ENCODE measurements at regions not wholly inside any gene's neighbourhood (a gene's known extent, or its start where the extent isn't known, plus 50 kb on each side); places are given as distances from the start of the nearest gene placed in this dataset.

DNA sequence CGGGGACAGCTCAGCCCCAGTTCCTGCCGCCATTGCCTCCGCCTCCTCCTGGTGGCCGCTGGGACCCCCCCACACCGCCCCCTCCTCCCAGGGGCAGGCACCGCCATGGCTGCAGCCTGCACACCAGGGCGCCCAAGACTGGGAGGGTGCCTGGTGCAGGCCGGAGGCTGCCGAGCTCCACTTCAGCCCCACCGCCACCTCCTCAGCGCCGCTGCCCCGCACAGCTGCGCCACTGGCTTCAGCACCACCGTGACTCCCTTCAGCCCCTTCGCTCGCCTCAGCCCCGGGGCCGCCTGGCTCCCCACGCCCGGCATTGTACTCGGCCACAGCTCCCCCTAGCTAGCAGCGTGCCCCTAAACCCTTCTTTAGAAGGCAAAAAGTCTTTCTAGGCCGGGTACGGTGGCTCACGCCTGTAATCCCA, 131.1 kb downstream of the CRYBB2 start:
- Histone ChIP-seq H3K4me1 (ENCODE audit: control insufficient read depth, insufficient read depth, low read length) (no peaks in the 10 kb centered on the region), H3K9me3 (ENCODE audit: control insufficient read depth, low read depth, low read length) (peaks cover 6% of the 10 kb centered on the region), H3K27ac (ENCODE audit: low read length) (no peak overlapping the region), H3K27me3 (ENCODE audit: control insufficient read depth, insufficient read depth, low read length) (no peaks in the 10 kb centered on the region), H3K36me3 (ENCODE audit: control insufficient read depth, insufficient read depth, low read length) (peaks cover 32% of the 10 kb centered on the region), H3K4me3 (ENCODE audit: low read length) (no peak overlapping the region)
- no peak for DNase-seq
- 93% methylated on average over 7 of the region's 26 CpGs for WGBS (ENCODE audit: insufficient coverage, low lambda C conversion rate)

DNA sequence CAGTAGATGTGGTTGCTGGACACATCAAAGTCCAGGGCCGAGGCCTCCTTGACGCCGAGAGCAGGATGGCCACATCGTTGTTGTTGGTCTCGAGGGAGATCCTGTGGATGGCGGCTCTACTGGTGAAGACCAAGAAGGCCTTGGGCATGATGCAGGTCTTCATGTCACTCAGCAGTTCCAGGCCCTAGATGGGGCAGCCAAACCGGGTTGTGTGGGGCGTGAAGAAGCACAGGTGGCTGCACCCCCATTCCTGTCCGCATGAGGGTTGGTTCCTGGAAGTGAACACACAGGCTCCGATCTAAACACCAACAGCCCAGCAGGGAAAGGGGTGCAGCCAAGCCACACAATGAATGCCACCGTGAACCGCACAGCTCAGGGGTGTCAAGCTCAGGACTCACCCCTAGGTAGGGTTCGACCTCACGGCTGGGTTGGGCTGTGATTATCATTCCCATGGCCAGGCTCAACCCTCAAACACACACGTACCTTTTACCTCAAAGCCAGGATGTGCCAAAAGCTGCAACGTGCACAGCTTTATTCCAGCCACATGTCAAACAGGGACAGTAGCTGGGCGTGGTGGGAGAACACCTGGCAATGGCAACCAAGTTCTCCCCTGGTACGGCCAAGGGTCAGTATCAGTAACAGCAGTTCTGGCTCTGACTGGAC, 132.3 kb downstream of the CRYBB2 start:
- no peak for DNase-seq
- H3K27me3 ChIP-seq (ENCODE audit: control insufficient read depth, insufficient read depth, low read length): no peaks in the 10 kb centered on the region

DNA sequence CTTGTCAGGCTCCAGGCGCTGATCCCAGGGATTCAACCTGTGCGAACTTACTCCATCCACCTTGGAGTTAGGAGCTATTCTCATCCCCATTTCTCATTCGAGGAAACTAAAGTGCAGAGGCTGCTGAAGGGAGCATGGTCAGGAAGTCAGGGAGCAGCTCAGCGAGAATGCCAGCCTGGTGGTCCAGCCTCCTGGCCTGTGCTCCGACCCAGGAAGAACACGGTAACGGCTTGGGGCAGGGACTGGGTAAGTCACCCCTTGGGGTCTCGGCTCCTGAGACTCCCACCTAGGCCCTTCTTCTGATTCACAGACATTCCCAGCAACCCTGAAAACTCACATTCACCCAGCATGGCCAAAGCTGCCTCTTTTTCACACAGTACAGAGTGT, 132.8 kb downstream of the CRYBB2 start:
- no peak overlapping the region for H3K4me3 ChIP-seq (ENCODE audit: low read length)
- DNase-seq: no peak
- WGBS (ENCODE audit: insufficient coverage, low lambda C conversion rate): no CpG with 5 or more reads among the region's 8 CpGs
- H3K27ac ChIP-seq (ENCODE audit: low read length): no peak overlapping the region
- peaks cover 40% of the 10 kb centered on the region for H3K36me3 ChIP-seq (ENCODE audit: control insufficient read depth, insufficient read depth, low read length)
- H3K4me1 ChIP-seq (ENCODE audit: control insufficient read depth, insufficient read depth, low read length): no peaks in the 10 kb centered on the region
- H3K9me3 ChIP-seq (ENCODE audit: control insufficient read depth, low read depth, low read length): no peaks in the 10 kb centered on the region
- no peaks in the 10 kb centered on the region for H3K27me3 ChIP-seq (ENCODE audit: control insufficient read depth, insufficient read depth, low read length)

More for the DNA sequence above, 132.3 kb downstream of the CRYBB2 start:
- no CpG with 5 or more reads among the region's 18 CpGs for WGBS (ENCODE audit: insufficient coverage, low lambda C conversion rate)
- H3K9me3 ChIP-seq (ENCODE audit: control insufficient read depth, low read depth, low read length): peaks cover 5% of the 10 kb centered on the region
- H3K27ac ChIP-seq (ENCODE audit: low read length): no peak overlapping the region
- H3K4me3 ChIP-seq (ENCODE audit: low read length): no peak overlapping the region
- H3K4me1 ChIP-seq (ENCODE audit: control insufficient read depth, insufficient read depth, low read length): no peaks in the 10 kb centered on the region
- peaks cover 35% of the 10 kb centered on the region for H3K36me3 ChIP-seq (ENCODE audit: control insufficient read depth, insufficient read depth, low read length)

DNA sequence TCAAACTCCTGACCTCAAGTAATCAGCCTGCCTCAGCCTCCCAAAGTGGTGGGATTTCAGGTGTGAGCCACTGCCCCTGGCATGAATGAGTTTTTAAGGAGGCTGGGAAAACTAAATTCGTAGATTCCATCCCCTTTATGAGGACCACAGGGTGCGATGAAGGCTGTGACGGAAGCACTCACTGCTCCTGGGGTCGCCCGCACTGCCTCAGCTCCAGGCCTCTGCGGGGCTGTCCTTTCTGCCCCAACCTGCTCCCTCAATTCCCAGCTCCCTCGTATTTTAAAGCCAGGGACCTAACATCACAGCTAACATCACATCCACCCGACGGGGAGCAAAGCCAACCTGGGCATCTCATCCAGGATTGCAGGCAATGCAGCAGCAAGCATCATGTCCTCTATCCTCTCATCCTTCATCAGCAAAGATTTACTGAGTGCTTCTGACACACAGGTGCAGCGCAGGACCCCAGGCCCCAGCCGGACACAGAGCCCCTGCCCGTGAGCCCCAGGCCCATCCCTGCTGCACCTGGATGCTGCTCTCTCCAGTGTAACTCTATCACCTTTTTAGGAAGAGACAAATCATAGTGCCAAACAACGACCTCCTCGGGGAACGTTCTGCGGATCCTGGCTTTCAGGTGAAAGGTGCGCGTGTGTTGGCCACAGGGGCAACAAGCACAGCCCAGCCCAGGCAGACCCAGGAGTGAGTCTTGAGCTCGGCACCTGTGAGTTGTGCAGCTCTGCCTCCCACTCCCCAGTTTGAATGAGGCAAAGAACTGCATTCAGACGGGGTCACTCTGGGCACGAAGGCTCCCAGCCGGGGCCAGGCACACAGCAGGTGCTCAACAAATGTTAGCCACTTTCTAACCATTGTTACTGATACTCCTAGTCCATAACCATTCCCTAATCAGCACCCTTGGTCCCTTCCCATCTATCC, 134.3 kb downstream of the CRYBB2 start:
- WGBS (ENCODE audit: insufficient coverage, low lambda C conversion rate): no CpG with 5 or more reads among the region's 22 CpGs
- no peaks in the 10 kb centered on the region for H3K9me3 ChIP-seq (ENCODE audit: control insufficient read depth, low read depth, low read length)
- H3K27me3 ChIP-seq (ENCODE audit: control insufficient read depth, insufficient read depth, low read length): no peaks in the 10 kb centered on the region
- H3K4me1 ChIP-seq (ENCODE audit: control insufficient read depth, insufficient read depth, low read length): no peaks in the 10 kb centered on the region
- no peak overlapping the region for H3K4me3 ChIP-seq (ENCODE audit: low read length)
- DNase-seq: no peak
- no peak overlapping the region for H3K27ac ChIP-seq (ENCODE audit: low read length)
- peaks cover 47% of the 10 kb centered on the region for H3K36me3 ChIP-seq (ENCODE audit: control insufficient read depth, insufficient read depth, low read length)

DNA sequence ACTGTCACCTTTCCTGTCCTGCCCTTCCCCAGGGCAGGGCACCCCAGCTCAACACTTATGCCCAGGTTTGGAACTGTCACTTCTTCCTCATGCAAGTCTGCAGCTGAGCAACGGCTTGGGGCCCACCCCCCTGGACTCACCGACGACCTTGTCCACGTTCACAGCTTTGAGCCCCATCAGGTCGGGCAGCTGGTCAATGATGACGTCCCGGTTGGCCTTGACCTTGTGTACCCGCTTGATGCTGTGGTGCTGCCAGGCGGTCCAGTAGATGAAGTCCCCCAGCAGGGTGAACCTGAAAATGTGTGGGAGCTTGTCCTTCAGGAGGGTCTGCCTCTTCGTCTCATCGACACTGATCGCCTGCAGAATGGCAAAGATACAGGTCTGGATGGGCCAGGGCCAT, 135.0 kb downstream of the CRYBB2 start:
- DNase-seq: no peak
- Histone ChIP-seq H3K36me3 (ENCODE audit: control insufficient read depth, insufficient read depth, low read length) (peaks cover 49% of the 10 kb centered on the region), H3K4me1 (ENCODE audit: control insufficient read depth, insufficient read depth, low read length) (no peaks in the 10 kb centered on the region), H3K27me3 (ENCODE audit: control insufficient read depth, insufficient read depth, low read length) (no peaks in the 10 kb centered on the region), H3K4me3 (ENCODE audit: low read length) (no peak overlapping the region), H3K27ac (ENCODE audit: low read length) (no peak overlapping the region), H3K9me3 (ENCODE audit: control insufficient read depth, low read depth, low read length) (no peaks in the 10 kb centered on the region)
- WGBS (ENCODE audit: insufficient coverage, low lambda C conversion rate): no CpG with 5 or more reads among the region's 12 CpGs

DNA sequence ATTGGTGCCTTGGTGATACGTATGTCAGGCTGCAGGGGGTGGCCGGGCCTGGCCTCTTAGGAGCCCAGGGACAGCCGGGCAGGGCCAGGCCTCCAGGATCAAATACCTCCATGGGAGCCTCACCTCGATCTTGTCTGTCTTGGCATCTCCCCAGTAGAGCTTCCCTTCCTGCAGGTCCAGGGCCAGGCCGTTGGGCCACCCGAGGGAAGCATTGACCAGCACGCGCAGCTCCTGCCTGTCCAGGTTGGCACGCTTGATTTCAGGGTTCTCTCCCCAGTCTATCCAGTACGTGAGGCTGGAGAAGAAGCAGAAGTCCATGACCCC, 137.7 kb downstream of the CRYBB2 start:
- WGBS (ENCODE audit: insufficient coverage, low lambda C conversion rate): 80% methylated on average over 1 of the region's 10 CpGs
- Histone ChIP-seq H3K9me3 (ENCODE audit: control insufficient read depth, low read depth, low read length) (no peaks in the 10 kb centered on the region), H3K4me1 (ENCODE audit: control insufficient read depth, insufficient read depth, low read length) (no peaks in the 10 kb centered on the region), H3K27ac (ENCODE audit: low read length) (no peak overlapping the region), H3K4me3 (ENCODE audit: low read length) (no peak overlapping the region), H3K36me3 (ENCODE audit: control insufficient read depth, insufficient read depth, low read length) (peaks cover 46% of the 10 kb centered on the region), H3K27me3 (ENCODE audit: control insufficient read depth, insufficient read depth, low read length) (no peaks in the 10 kb centered on the region)
- DNase-seq: no peak

DNA sequence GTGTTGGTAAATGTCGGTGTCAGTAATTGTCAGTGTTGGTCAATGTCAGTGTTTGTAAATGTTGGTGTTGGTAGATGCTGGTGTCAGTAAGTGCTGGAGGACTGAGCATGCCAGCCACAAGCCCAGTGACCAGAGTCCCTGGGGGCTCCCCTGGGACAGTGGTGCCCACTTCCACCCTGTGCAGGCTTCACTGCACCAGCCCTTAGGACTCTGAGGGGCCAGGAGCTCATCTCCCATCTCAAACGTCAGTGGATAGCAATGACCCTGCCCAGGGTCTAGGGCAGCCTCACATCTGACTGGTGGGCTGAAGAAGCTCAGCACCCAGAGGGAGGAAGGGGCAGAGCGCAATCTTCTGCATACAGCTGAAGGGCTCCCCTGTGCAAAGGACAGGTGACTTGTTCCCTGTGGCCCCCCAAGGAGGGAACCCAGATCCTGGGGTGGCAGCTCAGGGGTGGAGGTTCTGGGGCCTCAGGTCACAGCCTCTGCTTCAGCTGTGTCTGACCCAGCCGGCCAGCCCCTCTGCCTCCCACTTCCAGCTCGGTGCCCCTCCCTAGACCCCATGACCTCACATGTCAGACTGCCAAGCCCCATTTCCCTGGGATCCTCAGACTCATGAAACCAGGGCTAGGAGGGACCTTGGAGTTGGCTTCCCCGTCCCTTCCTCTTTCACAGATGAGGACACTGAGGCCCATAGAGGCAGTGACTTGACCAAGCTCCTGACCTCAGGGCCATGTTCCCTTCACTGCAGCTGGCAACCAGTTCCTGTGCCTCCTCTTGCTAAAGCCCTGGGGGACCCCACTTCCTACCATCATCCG, 138.4 kb downstream of the CRYBB2 start:
- DNase-seq: no peak
- Histone ChIP-seq H3K4me3 (ENCODE audit: low read length) (no peak overlapping the region), H3K4me1 (ENCODE audit: control insufficient read depth, insufficient read depth, low read length) (no peaks in the 10 kb centered on the region), H3K9me3 (ENCODE audit: control insufficient read depth, low read depth, low read length) (no peaks in the 10 kb centered on the region), H3K36me3 (ENCODE audit: control insufficient read depth, insufficient read depth, low read length) (peaks cover 41% of the 10 kb centered on the region), H3K27me3 (ENCODE audit: control insufficient read depth, insufficient read depth, low read length) (no peaks in the 10 kb centered on the region), H3K27ac (ENCODE audit: low read length) (no peak overlapping the region)
- no CpG with 5 or more reads among the region's 7 CpGs for WGBS (ENCODE audit: insufficient coverage, low lambda C conversion rate)

DNA sequence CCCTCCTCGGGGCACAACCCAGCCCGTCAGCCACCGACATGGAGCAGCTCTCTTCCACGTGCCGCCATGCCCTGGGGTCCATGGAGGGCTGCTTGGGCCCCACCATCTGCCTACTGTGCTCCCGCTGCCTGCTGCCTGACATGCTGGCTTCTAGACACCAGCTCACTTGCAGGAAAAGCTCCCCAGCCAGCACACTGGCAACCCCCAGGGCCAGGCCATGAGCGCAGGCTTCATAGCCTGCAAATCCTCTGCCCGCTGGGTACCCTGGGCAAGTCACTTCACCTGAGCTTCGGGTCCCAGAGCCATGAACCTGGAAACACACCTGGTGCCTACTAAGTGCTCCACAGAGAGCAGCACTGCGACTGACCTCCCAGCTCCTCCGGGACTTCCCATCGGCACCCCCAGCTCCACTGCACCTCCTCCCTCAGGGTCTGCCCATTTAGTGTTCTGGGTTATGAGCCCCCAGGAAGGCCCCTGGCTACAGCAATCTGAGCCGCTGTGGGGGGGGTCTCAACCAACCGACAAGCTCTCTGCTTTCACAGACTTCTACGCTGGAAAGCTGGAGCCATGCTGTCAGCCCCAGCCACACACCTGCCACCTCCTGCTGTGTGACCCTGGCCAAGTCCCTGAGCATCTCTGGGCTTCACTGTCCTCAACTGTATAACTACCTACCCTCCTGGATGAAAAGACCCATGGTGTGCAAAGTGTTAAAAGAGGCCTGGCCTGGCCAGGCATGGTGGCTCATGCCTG, 139.2 kb downstream of the CRYBB2 start:
- no peak for DNase-seq
- H3K27me3 ChIP-seq (ENCODE audit: control insufficient read depth, insufficient read depth, low read length): no peaks in the 10 kb centered on the region
- no peak overlapping the region for H3K4me3 ChIP-seq (ENCODE audit: low read length)
- H3K4me1 ChIP-seq (ENCODE audit: control insufficient read depth, insufficient read depth, low read length): no peaks in the 10 kb centered on the region
- no CpG with 5 or more reads among the region's 15 CpGs for WGBS (ENCODE audit: insufficient coverage, low lambda C conversion rate)
- H3K9me3 ChIP-seq (ENCODE audit: control insufficient read depth, low read depth, low read length): no peaks in the 10 kb centered on the region
- H3K27ac ChIP-seq (ENCODE audit: low read length): no peak overlapping the region
- peaks cover 39% of the 10 kb centered on the region for H3K36me3 ChIP-seq (ENCODE audit: control insufficient read depth, insufficient read depth, low read length)

DNA sequence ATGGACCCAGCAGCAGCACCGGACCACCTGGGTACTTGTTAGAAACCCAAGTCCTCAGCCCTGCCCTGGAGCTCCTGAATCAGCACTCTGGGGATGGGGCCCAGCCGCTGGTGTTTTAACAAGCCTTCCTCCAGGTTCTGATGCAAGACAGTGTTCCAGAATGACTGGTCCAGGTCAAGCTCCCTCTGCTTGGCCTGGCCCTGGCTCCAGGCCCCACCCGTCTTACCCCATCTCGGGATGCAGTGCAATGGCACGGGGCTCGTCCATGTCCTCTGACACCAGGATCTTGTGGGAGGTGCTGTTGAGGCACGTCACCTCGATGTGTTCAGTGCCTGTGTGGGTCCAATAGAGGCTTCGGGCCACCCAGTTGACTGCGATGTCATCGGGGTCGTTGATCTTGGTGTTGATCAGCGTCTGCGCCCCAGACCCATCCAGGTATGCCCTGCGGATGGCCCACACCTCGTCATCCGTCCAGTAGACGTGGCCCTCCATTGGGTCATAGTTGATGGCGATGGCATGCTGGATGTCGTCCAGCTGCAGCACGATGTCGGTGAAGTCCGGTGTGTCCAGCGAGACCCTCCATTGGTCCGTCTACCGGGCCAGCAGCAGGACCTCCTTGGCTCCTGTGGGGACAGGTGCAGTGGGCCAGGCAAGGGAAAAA, 140.3 kb downstream of the CRYBB2 start:
- Histone ChIP-seq H3K36me3 (ENCODE audit: control insufficient read depth, insufficient read depth, low read length) (peaks cover 28% of the 10 kb centered on the region), H3K9me3 (ENCODE audit: control insufficient read depth, low read depth, low read length) (no peaks in the 10 kb centered on the region), H3K4me1 (ENCODE audit: control insufficient read depth, insufficient read depth, low read length) (peaks cover 5% of the 10 kb centered on the region), H3K27me3 (ENCODE audit: control insufficient read depth, insufficient read depth, low read length) (no peaks in the 10 kb centered on the region), H3K4me3 (ENCODE audit: low read length) (no peak overlapping the region), H3K27ac (ENCODE audit: low read length) (no peak overlapping the region)
- no CpG with 5 or more reads among the region's 26 CpGs for WGBS (ENCODE audit: insufficient coverage, low lambda C conversion rate)
- no peak for DNase-seq

All from large intestine (tissue), 3 donors.